Caco-2 (cell line): ENCODE measurements at regions not wholly inside any gene's neighbourhood (a gene's known extent, or its start where the extent isn't known, plus 50 kb on each side); places are given as distances from the start of the nearest gene placed in this dataset.
"Not testable (repeated sequence)": the region's sequence is repeated elsewhere in the genome, so short reads cannot be mapped to it uniquely, and the experiment has no call there.

ENCODE experiments used
- BruUV-seq: library from RNA; stranded (reverse); fragments of 400-500 nt; replicated peaks from 2 replicates; lab custom pipeline; 2021; lab: Mats Ljungman, UMichigan
- CTCF ChIA-PET: fragments of 300-600 bp; sonication (Branson Sonifier 250); formaldehyde crosslinking; loops from one replicate; lab custom pipeline; 2022; ENCODE audit warnings: antibody characterized with exemption; lab: Charles Lee
- POLR2A ChIA-PET: fragments of 300-600 bp; sonication (Branson Sonifier 250); formaldehyde crosslinking; loops from one replicate; lab custom pipeline; 2022; ENCODE audit warnings: antibody characterized with exemption; lab: Charles Lee
- DNase-seq, 2 experiments: peaks; one replicate each; pipeline versions ENCODE4 v3.0.0 to v3.0.0-alpha.2; 2020 to 2022
- H3K27me3 ChIP-seq: replicated peaks from 2 replicates; pipeline ENCODE4 v1.6.0; 2011; ENCODE audit warnings: low read length; ENCODE audit not compliant: control insufficient read depth, insufficient read depth
- H3K36me3 ChIP-seq: 2 replicates; pipeline ENCODE4 v1.5.1; 2011; ENCODE audit warnings: low read length; ENCODE audit not compliant: control insufficient read depth, insufficient read depth
- H3K4me1 ChIP-seq: fragments of 250-450 bp; sonication (Bioruptor Pico); 2 replicates; pipeline ENCODE4 v1.5.1; 2020; ENCODE audit warnings: mild to moderate bottlenecking
- H3K4me3 ChIP-seq: 2 replicates; pipeline ENCODE4 v1.5.1; 2011; ENCODE audit warnings: low read depth, mild to moderate bottlenecking, control low read depth, low read length
- H3K9me3 ChIP-seq: fragments of 250-450 bp; sonication (Bioruptor Pico); 2 replicates; pipeline ENCODE4 v1.5.1; 2020; ENCODE audit warnings: mild to moderate bottlenecking, moderate library complexity
- H3K27ac Mint-ChIP-seq: one replicate; pipeline ENCODE4 v1.8.0; 2022; ENCODE audit warnings: mixed read lengths; ENCODE audit not compliant: unreplicated experiment
- H3K27me3 Mint-ChIP-seq: one replicate; pipeline ENCODE4 v1.8.0; 2022; ENCODE audit warnings: mixed read lengths; ENCODE audit not compliant: insufficient read depth, unreplicated experiment
- H3K36me3 Mint-ChIP-seq: one replicate; pipeline ENCODE4 v1.8.0; 2022; ENCODE audit warnings: mild to moderate bottlenecking, mixed read lengths; ENCODE audit not compliant: insufficient read depth, unreplicated experiment
- H3K4me1 Mint-ChIP-seq: one replicate; pipeline ENCODE4 v1.8.0; 2022; ENCODE audit warnings: low read depth, mixed read lengths; ENCODE audit not compliant: unreplicated experiment
- H3K4me3 Mint-ChIP-seq: one replicate; pipeline ENCODE4 v1.8.0; 2022; ENCODE audit warnings: mild to moderate bottlenecking, moderate library complexity, mixed read lengths; ENCODE audit not compliant: unreplicated experiment
- H3K9me3 Mint-ChIP-seq: one replicate; pipeline ENCODE4 v1.8.0; 2022; ENCODE audit warnings: mixed read lengths; ENCODE audit not compliant: unreplicated experiment
- intact Hi-C: fragments of 100-400 bp; cut with micrococcal nuclease; formaldehyde crosslinking; loops from one replicate; pipeline ENCODE4 v1.10.0; 2022; ENCODE audit not compliant: unreplicated experiment
- TF ChIP-seq, protein P1 (sequence below), 2 experiments: fragments of 200-600 bp in 1 of 2; IDR thresholded peaks; 1 replicate in 1 of 2; 2 replicates in 1 of 2; pipeline versions ENCODE4 v1.5.1 to v1.8.0; 2011 to 2022; ENCODE audit warnings: antibody characterized with exemption in 1 of 2, control low read depth in 1 of 2, inconsistent platforms in 1 of 2, low read depth in 1 of 2, low read length in 1 of 2, mild to moderate bottlenecking in 1 of 2, moderate library complexity in 1 of 2; ENCODE audit not compliant: insufficient read depth in 1 of 2, severe bottlenecking in 1 of 2, unreplicated experiment in 1 of 2

DNA sequence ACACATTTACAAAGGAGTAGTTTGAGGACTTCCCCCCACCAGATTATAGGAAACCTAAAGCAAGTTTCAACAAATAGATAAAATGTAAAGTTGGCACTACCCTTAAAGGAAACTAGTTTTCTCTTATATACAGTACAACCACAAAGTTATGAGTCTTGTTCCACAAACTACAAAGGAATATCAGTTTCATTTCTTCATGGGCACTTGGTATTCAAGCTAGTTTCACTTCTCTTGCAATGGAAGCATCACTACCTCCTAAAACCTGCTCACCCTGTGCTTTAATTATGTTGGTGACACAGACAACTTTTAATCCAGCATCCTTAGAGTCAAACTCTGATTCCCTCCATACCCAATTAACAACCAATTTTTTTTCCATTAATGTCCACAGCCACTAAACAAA is 707.0 kb downstream of the ROBO2 start:
- no peaks in the 10 kb centered on the region for H3K27me3 Mint-ChIP-seq
- CTCF ChIA-PET: no interaction called here

DNA sequence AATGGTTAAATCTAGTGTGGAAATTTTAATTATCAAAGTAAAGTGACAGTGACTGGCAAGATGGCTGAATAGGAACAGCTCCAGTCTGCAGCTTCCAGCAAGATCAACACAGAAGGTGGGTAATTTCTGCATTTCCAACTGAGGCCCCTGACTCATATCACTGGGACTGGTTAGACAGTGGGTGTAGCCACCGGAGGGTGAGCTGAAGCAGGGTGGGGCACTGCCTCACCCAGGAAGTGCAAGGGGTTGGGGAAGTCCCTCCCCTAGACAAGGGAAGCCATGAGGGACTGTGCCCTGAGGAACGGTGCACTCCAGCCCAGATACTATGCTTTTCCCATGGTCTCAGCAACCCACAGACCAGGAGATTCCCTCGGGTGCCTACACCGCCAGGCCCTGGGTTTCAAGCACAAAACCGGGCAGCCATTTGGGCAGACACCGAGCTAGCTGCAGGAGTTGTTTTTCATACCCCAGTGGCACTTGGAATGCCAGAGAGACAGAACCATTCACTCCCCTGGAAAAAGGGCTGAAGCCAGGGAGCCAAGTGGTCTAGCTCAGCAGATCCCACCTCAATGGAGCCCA is 716.6 kb downstream of the ROBO2 start:
- H3K4me1 ChIP-seq, H3K36me3 ChIP-seq, H3K4me1 Mint-ChIP-seq, CTCF ChIA-PET, POLR2A ChIA-PET, DNase-seq, H3K27ac Mint-ChIP-seq, H3K9me3 ChIP-seq, H3K4me3 Mint-ChIP-seq, H3K36me3 Mint-ChIP-seq, H3K27me3 Mint-ChIP-seq, intact Hi-C loops, BruUV-seq, H3K4me3 ChIP-seq, H3K27me3 ChIP-seq: not testable (repeated sequence)
- H3K9me3 Mint-ChIP-seq: peaks cover 14% of the 10 kb centered on the region

More for the DNA sequence above, 707.0 kb downstream of the ROBO2 start:
- no peaks in the 10 kb centered on the region for H3K4me1 ChIP-seq
- intact Hi-C loops: no loop called here
- no peaks in the 10 kb centered on the region for H3K36me3 ChIP-seq
- H3K4me3 Mint-ChIP-seq: no peak overlapping the region
- no peaks in the 10 kb centered on the region for H3K36me3 Mint-ChIP-seq
- DNase-seq: no peak
- no peak overlapping the region for H3K4me3 ChIP-seq
- no peaks in the 10 kb centered on the region for H3K27me3 ChIP-seq
- POLR2A ChIA-PET: no interaction called here
- no peaks in the 10 kb centered on the region for H3K9me3 ChIP-seq
- TF ChIP-seq, protein P1, sequence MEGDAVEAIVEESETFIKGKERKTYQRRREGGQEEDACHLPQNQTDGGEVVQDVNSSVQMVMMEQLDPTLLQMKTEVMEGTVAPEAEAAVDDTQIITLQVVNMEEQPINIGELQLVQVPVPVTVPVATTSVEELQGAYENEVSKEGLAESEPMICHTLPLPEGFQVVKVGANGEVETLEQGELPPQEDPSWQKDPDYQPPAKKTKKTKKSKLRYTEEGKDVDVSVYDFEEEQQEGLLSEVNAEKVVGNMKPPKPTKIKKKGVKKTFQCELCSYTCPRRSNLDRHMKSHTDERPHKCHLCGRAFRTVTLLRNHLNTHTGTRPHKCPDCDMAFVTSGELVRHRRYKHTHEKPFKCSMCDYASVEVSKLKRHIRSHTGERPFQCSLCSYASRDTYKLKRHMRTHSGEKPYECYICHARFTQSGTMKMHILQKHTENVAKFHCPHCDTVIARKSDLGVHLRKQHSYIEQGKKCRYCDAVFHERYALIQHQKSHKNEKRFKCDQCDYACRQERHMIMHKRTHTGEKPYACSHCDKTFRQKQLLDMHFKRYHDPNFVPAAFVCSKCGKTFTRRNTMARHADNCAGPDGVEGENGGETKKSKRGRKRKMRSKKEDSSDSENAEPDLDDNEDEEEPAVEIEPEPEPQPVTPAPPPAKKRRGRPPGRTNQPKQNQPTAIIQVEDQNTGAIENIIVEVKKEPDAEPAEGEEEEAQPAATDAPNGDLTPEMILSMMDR (IDR thresholded peaks at IDR 0.05; ENCODE audit: insufficient read depth in 1 of 2, low read depth in 1 of 2, low read length in 1 of 2, severe bottlenecking in 1 of 2, unreplicated experiment in 1 of 2): no peak
- no peaks in the 10 kb centered on the region for H3K9me3 Mint-ChIP-seq
- H3K27ac Mint-ChIP-seq: no peak overlapping the region
- no TSS peak for BruUV-seq
- H3K4me1 Mint-ChIP-seq: no peaks in the 10 kb centered on the region

DNA sequence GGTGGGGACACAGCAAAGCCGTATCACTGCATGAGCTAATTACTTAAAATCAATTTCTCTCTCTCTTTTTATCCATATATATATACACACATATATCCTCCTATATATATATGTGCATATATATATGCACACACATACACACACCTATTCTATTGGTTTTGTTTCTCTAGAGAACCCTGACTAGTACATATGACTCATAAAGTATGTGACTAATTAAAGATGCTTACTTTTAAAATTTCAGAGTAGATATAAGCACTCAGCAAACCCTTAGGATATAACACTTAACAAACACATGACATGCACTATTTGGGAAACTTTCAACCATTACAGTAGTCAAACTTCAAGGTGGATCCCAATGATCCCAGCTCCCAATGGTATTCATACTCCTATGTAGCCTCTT is 732.6 kb downstream of the ROBO2 start:
- Mint-ChIP-seq H3K36me3 (no peaks in the 10 kb centered on the region), H3K4me1 (no peaks in the 10 kb centered on the region), H3K27me3 (no peaks in the 10 kb centered on the region), H3K27ac (no peak overlapping the region), H3K9me3 (no peaks in the 10 kb centered on the region), H3K4me3 (no peak overlapping the region)
- Histone ChIP-seq H3K4me3 (no peak overlapping the region), H3K9me3 (no peaks in the 10 kb centered on the region), H3K27me3 (no peaks in the 10 kb centered on the region), H3K4me1 (no peaks in the 10 kb centered on the region), H3K36me3 (no peaks in the 10 kb centered on the region)
- CTCF ChIA-PET: no interaction called here
- TF ChIP-seq, protein P1 (IDR thresholded peaks at IDR 0.05; ENCODE audit: insufficient read depth in 1 of 2, low read depth in 1 of 2, low read length in 1 of 2, severe bottlenecking in 1 of 2, unreplicated experiment in 1 of 2): no peak
- no TSS peak for BruUV-seq
- POLR2A ChIA-PET: no interaction called here
- no peak for DNase-seq
- intact Hi-C loops: no loop called here

DNA sequence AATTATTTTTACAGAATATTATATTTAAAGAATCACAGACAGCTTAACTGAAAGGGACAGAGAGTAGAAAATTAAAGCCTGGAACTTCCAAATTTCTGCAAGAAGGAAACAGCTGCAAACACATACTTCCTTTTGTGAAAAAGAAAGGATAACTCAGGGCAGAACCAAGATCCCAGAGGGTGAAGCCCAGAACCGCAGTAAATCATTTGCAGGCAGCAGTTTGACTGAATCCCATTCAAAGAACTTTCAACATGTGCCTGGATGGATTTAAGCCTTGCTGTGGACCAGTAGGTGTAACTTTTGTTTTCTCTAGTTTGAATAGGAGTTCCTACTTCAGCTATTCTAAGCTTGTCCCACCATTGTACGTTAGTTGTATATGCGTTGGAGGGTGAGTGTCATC is 733.2 kb downstream of the ROBO2 start:
- Mint-ChIP-seq H3K4me1 (no peaks in the 10 kb centered on the region), H3K27me3 (no peaks in the 10 kb centered on the region), H3K4me3 (no peak overlapping the region), H3K27ac (no peak overlapping the region), H3K9me3 (no peaks in the 10 kb centered on the region), H3K36me3 (no peaks in the 10 kb centered on the region)
- DNase-seq: no peak
- ChIA-PET POLR2A (no interaction called here), CTCF (no interaction called here)
- H3K4me3 ChIP-seq: no peak overlapping the region
- no peaks in the 10 kb centered on the region for H3K36me3 ChIP-seq
- intact Hi-C loops: no loop called here
- BruUV-seq: no TSS peak
- H3K9me3 ChIP-seq: no peaks in the 10 kb centered on the region
- TF ChIP-seq, protein P1 (IDR thresholded peaks at IDR 0.05; ENCODE audit: insufficient read depth in 1 of 2, low read depth in 1 of 2, low read length in 1 of 2, severe bottlenecking in 1 of 2, unreplicated experiment in 1 of 2): no peak
- H3K27me3 ChIP-seq: no peaks in the 10 kb centered on the region
- H3K4me1 ChIP-seq: no peaks in the 10 kb centered on the region
